ENCODE measurements at regions not wholly inside any gene's neighbourhood (a gene's known extent, or its start where the extent isn't known, plus 50 kb on each side); places are given as distances from the start of the nearest gene placed in this dataset.

DNA sequence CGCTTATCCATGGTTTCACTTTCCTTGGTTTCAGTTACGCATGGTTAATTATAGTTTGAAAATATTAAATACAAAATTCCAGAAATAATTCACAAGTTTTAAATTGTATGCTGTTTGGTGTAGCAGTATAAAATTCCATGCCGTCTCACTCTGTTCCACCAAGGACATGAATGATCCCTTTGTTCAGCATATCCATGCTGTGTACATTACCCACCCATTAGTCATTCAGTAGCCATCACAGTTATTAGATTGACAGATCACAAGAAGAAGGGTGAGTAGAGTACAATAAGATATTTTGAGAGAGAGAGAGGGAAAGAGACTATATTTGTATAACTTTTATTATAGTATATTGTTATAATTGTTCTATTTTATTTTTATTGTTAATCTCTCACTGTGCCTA is 535.5 kb downstream of the SQOR start:
- H3K14ac ChIP-seq (ENCODE audit: low read length in 2 of 2) = no peak overlapping the region
- no peak overlapping the region for H4K91ac ChIP-seq (ENCODE audit: low read length)
- H4K8ac ChIP-seq (ENCODE audit: low read length) = no peak overlapping the region
- DNase-seq = no peak
- H2AFZ ChIP-seq (ENCODE audit: low read depth, low read length) = no peak overlapping the region
- no peaks in the 10 kb centered on the region for H3K36me3 ChIP-seq (ENCODE audit: control insufficient read depth in 1 of 2, insufficient read depth in 2 of 2, low read depth in 1 of 2, low read length in 2 of 2)
- H3K18ac ChIP-seq (ENCODE audit: low read depth in 1 of 2, low read length in 2 of 2) = no peak overlapping the region
- no peak overlapping the region for H3K23ac ChIP-seq (ENCODE audit: low read length in 2 of 2)
- no peak overlapping the region for H2AK5ac ChIP-seq (ENCODE audit: low read length, severe bottlenecking)
- H2BK15ac ChIP-seq (ENCODE audit: low read depth, poor library complexity, severe bottlenecking) = no peak overlapping the region
- no peak overlapping the region for H3K4ac ChIP-seq (ENCODE audit: low read depth in 1 of 2, low read length in 2 of 2)
- no CpG with 5 or more reads among the region's 3 CpGs for WGBS
- H3K27me3 ChIP-seq (ENCODE audit: control insufficient read depth in 1 of 2, insufficient read depth in 1 of 2, low read length in 2 of 2) = no peaks in the 10 kb centered on the region
- H2BK5ac ChIP-seq (ENCODE audit: low read depth, low read length, poor library complexity, severe bottlenecking) = no peak overlapping the region
- H3K27ac ChIP-seq (ENCODE audit: low read length, poor library complexity, severe bottlenecking) = no peak overlapping the region
- H3K4me2 ChIP-seq (ENCODE audit: low read length, poor library complexity, severe bottlenecking) = no peak overlapping the region
- no peak overlapping the region for H3K9ac ChIP-seq (ENCODE audit: low read length)
- no peak overlapping the region for H2BK12ac ChIP-seq (ENCODE audit: low read length in 2 of 2)
- peaks cover 45% of the 10 kb centered on the region for H3K9me3 ChIP-seq (ENCODE audit: control insufficient read depth, low read length)
- no peak overlapping the region for H2BK120ac ChIP-seq (ENCODE audit: low read depth, low read length)
- H3K4me1 ChIP-seq (ENCODE audit: control insufficient read depth, insufficient read depth, low read depth, low read length) = no peaks in the 10 kb centered on the region
- H3K79me1 ChIP-seq (replicated peaks; ENCODE audit: low read length, poor library complexity, severe bottlenecking) = no peaks in the 10 kb centered on the region
- no peak overlapping the region for H3K4me3 ChIP-seq (ENCODE audit: insufficient read depth in 1 of 2, low read depth in 1 of 2, low read length in 2 of 2)

DNA sequence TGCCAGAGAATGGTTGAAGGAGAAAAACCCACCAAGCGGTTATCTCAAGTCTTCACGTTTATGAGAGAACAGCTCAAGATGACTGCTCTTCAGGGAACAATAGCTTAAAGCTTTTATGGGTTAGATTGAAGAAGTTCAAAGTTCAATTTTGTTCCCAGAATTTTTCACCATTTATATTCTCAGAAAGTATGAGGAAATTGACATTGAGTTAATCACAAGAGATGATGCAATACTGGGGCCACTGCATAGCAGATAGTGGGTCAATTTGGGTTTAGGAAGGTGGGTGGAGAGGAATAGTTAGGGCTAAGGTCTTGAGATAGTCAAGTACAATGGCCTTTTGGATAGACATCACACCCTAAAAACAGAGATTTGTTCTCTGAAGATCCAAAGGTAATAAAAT is 539.3 kb downstream of the SQOR start:
- no peaks in the 10 kb centered on the region for H3K79me1 ChIP-seq (replicated peaks; ENCODE audit: low read length, poor library complexity, severe bottlenecking)
- H3K27ac ChIP-seq (ENCODE audit: low read length, poor library complexity, severe bottlenecking) = no peak overlapping the region
- H2AFZ ChIP-seq (ENCODE audit: low read depth, low read length) = no peak overlapping the region
- no peak overlapping the region for H4K91ac ChIP-seq (ENCODE audit: low read length)
- H4K8ac ChIP-seq (ENCODE audit: low read length) = no peak overlapping the region
- H2BK5ac ChIP-seq (ENCODE audit: low read depth, low read length, poor library complexity, severe bottlenecking) = no peak overlapping the region
- no peak overlapping the region for H3K4me2 ChIP-seq (ENCODE audit: low read length, poor library complexity, severe bottlenecking)
- H3K4me3 ChIP-seq (ENCODE audit: insufficient read depth in 1 of 2, low read depth in 1 of 2, low read length in 2 of 2) = no peak overlapping the region
- H2BK12ac ChIP-seq (ENCODE audit: low read length in 2 of 2) = no peak overlapping the region
- 86% methylated on average over 2 of the region's 2 CpGs for WGBS
- H3K4ac ChIP-seq (ENCODE audit: low read depth in 1 of 2, low read length in 2 of 2) = no peak overlapping the region
- no peak for DNase-seq
- no peak overlapping the region for H2AK5ac ChIP-seq (ENCODE audit: low read length, severe bottlenecking)
- no peaks in the 10 kb centered on the region for H3K4me1 ChIP-seq (ENCODE audit: control insufficient read depth, insufficient read depth, low read depth, low read length)
- H3K18ac ChIP-seq (ENCODE audit: low read depth in 1 of 2, low read length in 2 of 2) = no peak overlapping the region
- no peak overlapping the region for H2BK15ac ChIP-seq (ENCODE audit: low read depth, poor library complexity, severe bottlenecking)
- H3K14ac ChIP-seq (ENCODE audit: low read length in 2 of 2) = no peak overlapping the region
- H3K36me3 ChIP-seq (ENCODE audit: control insufficient read depth in 1 of 2, insufficient read depth in 2 of 2, low read depth in 1 of 2, low read length in 2 of 2) = no peaks in the 10 kb centered on the region
- peaks cover 47% of the 10 kb centered on the region for H3K9me3 ChIP-seq (ENCODE audit: control insufficient read depth, low read length)
- no peak overlapping the region for H2BK120ac ChIP-seq (ENCODE audit: low read depth, low read length)
- no peaks in the 10 kb centered on the region for H3K27me3 ChIP-seq (ENCODE audit: control insufficient read depth in 1 of 2, insufficient read depth in 1 of 2, low read length in 2 of 2)
- no peak overlapping the region for H3K23ac ChIP-seq (ENCODE audit: low read length in 2 of 2)
- H3K9ac ChIP-seq (ENCODE audit: low read length) = no peak overlapping the region

DNA sequence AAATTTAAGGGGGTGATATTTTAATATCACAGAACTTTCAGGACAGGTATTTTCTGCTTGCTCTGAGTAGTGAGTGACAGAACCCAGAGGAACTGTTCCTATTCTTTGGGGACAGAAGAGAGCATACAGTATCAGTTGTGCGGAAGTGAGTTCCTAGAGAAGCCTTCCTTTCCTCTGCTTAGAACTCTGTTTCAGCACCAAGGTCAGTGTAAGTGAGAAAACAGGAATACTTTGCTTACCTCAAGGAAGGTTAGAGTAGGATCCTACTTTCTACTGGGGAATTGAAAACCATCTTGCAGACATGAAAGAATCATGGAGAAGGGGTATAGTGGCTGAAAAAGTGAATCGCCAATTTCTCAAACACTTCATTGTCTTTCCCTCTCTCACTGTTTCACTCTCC is 542.4 kb downstream of the SQOR start:
- no peak overlapping the region for H2AK5ac ChIP-seq (ENCODE audit: low read length, severe bottlenecking)
- H2BK12ac ChIP-seq (ENCODE audit: low read length in 2 of 2) = no peak overlapping the region
- no peak overlapping the region for H3K23ac ChIP-seq (ENCODE audit: low read length in 2 of 2)
- no peak overlapping the region for H2BK120ac ChIP-seq (ENCODE audit: low read depth, low read length)
- no peak overlapping the region for H2AFZ ChIP-seq (ENCODE audit: low read depth, low read length)
- H3K4ac ChIP-seq (ENCODE audit: low read depth in 1 of 2, low read length in 2 of 2) = no peak overlapping the region
- no peak overlapping the region for H3K9ac ChIP-seq (ENCODE audit: low read length)
- H3K9me3 ChIP-seq (ENCODE audit: control insufficient read depth, low read length) = peaks cover 46% of the 10 kb centered on the region
- H3K4me1 ChIP-seq (ENCODE audit: control insufficient read depth, insufficient read depth, low read depth, low read length) = no peaks in the 10 kb centered on the region
- no peak overlapping the region for H3K27ac ChIP-seq (ENCODE audit: low read length, poor library complexity, severe bottlenecking)
- H3K14ac ChIP-seq (ENCODE audit: low read length in 2 of 2) = no peak overlapping the region
- no peak overlapping the region for H3K4me2 ChIP-seq (ENCODE audit: low read length, poor library complexity, severe bottlenecking)
- WGBS = 72% methylated on average over 2 of the region's 2 CpGs
- no peak overlapping the region for H4K91ac ChIP-seq (ENCODE audit: low read length)
- no peak overlapping the region for H2BK5ac ChIP-seq (ENCODE audit: low read depth, low read length, poor library complexity, severe bottlenecking)
- H2BK15ac ChIP-seq (ENCODE audit: low read depth, poor library complexity, severe bottlenecking) = no peak overlapping the region
- H4K8ac ChIP-seq (ENCODE audit: low read length) = no peak overlapping the region
- no peaks in the 10 kb centered on the region for H3K79me1 ChIP-seq (replicated peaks; ENCODE audit: low read length, poor library complexity, severe bottlenecking)
- H3K18ac ChIP-seq (ENCODE audit: low read depth in 1 of 2, low read length in 2 of 2) = no peak overlapping the region
- no peak for DNase-seq
- no peaks in the 10 kb centered on the region for H3K27me3 ChIP-seq (ENCODE audit: control insufficient read depth in 1 of 2, insufficient read depth in 1 of 2, low read length in 2 of 2)
- no peak overlapping the region for H3K4me3 ChIP-seq (ENCODE audit: insufficient read depth in 1 of 2, low read depth in 1 of 2, low read length in 2 of 2)
- H3K36me3 ChIP-seq (ENCODE audit: control insufficient read depth in 1 of 2, insufficient read depth in 2 of 2, low read depth in 1 of 2, low read length in 2 of 2) = no peaks in the 10 kb centered on the region

DNA sequence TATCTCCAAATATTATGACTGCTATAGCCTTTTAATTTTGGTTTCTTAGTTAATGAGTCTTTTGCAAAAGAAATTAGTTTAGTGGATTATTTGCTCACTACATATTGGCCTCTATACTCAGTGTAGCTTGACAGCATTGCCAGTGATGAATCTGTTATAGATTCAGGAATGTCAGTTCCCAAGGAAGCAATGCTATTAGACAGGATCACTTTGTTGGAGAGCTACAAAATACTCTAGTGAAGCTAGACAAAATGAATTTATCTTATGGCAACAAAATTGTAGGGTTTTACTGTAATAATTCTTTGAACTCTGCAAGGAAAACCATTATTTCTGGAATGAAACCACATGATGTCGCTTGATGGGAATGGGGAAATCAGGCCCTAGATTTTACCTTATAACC is 543.3 kb downstream of the SQOR start:
- no peaks in the 10 kb centered on the region for H3K79me1 ChIP-seq (replicated peaks; ENCODE audit: low read length, poor library complexity, severe bottlenecking)
- no peak overlapping the region for H4K91ac ChIP-seq (ENCODE audit: low read length)
- H3K14ac ChIP-seq (ENCODE audit: low read length in 2 of 2) = no peak overlapping the region
- no peak overlapping the region for H2BK5ac ChIP-seq (ENCODE audit: low read depth, low read length, poor library complexity, severe bottlenecking)
- no peak overlapping the region for H3K9ac ChIP-seq (ENCODE audit: low read length)
- no peak overlapping the region for H3K18ac ChIP-seq (ENCODE audit: low read depth in 1 of 2, low read length in 2 of 2)
- no peaks in the 10 kb centered on the region for H3K36me3 ChIP-seq (ENCODE audit: control insufficient read depth in 1 of 2, insufficient read depth in 2 of 2, low read depth in 1 of 2, low read length in 2 of 2)
- no peak overlapping the region for H2BK12ac ChIP-seq (ENCODE audit: low read length in 2 of 2)
- no peak overlapping the region for H3K27ac ChIP-seq (ENCODE audit: low read length, poor library complexity, severe bottlenecking)
- H3K4me2 ChIP-seq (ENCODE audit: low read length, poor library complexity, severe bottlenecking) = no peak overlapping the region
- no peak overlapping the region for H2BK15ac ChIP-seq (ENCODE audit: low read depth, poor library complexity, severe bottlenecking)
- no peak overlapping the region for H4K8ac ChIP-seq (ENCODE audit: low read length)
- no peak overlapping the region for H3K4me3 ChIP-seq (ENCODE audit: insufficient read depth in 1 of 2, low read depth in 1 of 2, low read length in 2 of 2)
- no peak overlapping the region for H3K4ac ChIP-seq (ENCODE audit: low read depth in 1 of 2, low read length in 2 of 2)
- peaks cover 53% of the 10 kb centered on the region for H3K9me3 ChIP-seq (ENCODE audit: control insufficient read depth, low read length)
- H2BK120ac ChIP-seq (ENCODE audit: low read depth, low read length) = no peak overlapping the region
- DNase-seq = no peak
- no peaks in the 10 kb centered on the region for H3K4me1 ChIP-seq (ENCODE audit: control insufficient read depth, insufficient read depth, low read depth, low read length)
- WGBS = 86% methylated on average over 1 of the region's 1 CpG
- no peak overlapping the region for H3K23ac ChIP-seq (ENCODE audit: low read length in 2 of 2)
- H2AK5ac ChIP-seq (ENCODE audit: low read length, severe bottlenecking) = no peak overlapping the region
- no peak overlapping the region for H2AFZ ChIP-seq (ENCODE audit: low read depth, low read length)
- H3K27me3 ChIP-seq (ENCODE audit: control insufficient read depth in 1 of 2, insufficient read depth in 1 of 2, low read length in 2 of 2) = no peaks in the 10 kb centered on the region
